Suprapubic skin (tissue), 3 donors: ENCODE measurements at regions not wholly inside any gene's neighbourhood (a gene's known extent, or its start where the extent isn't known, plus 50 kb on each side); places are given as distances from the start of the nearest gene placed in this dataset.

Source experiments
- EP300 ChIP-seq: sonication (generic); formaldehyde crosslinking; IDR thresholded peaks from one replicate; pipeline ENCODE4 v1.6.1; 2017; ENCODE audit warnings: antibody characterized with exemption
- POLR2A ChIP-seq, 2 donors: fragments of 450-650 bp; IDR thresholded peaks; one replicate each; pipeline ENCODE4 v1.6.1; 2017; ENCODE audit warnings: antibody characterized with exemption in 2 of 2, mild to moderate bottlenecking in 2 of 2, moderate library complexity in 2 of 2
- TF ChIP-seq, protein P1 (sequence below), 2 donors: fragments of 200-600 bp in 1 of 2; fragments of 450-650 bp in 1 of 2; sonication (generic) in 1 of 2; IDR thresholded peaks; one replicate each; pipeline ENCODE4 v1.5.1; 2016 to 2019; ENCODE audit warnings: antibody characterized with exemption in 2 of 2, mild to moderate bottlenecking in 1 of 2, moderate library complexity in 1 of 2

GRCh38 chr2:172366596-172367150 is 60.7 kb upstream of the ITGA6 start:
- TF ChIP-seq, protein P1, sequence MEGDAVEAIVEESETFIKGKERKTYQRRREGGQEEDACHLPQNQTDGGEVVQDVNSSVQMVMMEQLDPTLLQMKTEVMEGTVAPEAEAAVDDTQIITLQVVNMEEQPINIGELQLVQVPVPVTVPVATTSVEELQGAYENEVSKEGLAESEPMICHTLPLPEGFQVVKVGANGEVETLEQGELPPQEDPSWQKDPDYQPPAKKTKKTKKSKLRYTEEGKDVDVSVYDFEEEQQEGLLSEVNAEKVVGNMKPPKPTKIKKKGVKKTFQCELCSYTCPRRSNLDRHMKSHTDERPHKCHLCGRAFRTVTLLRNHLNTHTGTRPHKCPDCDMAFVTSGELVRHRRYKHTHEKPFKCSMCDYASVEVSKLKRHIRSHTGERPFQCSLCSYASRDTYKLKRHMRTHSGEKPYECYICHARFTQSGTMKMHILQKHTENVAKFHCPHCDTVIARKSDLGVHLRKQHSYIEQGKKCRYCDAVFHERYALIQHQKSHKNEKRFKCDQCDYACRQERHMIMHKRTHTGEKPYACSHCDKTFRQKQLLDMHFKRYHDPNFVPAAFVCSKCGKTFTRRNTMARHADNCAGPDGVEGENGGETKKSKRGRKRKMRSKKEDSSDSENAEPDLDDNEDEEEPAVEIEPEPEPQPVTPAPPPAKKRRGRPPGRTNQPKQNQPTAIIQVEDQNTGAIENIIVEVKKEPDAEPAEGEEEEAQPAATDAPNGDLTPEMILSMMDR (IDR thresholded peaks at IDR 0.05): no peak
- no peak for TF ChIP-seq POLR2A (IDR thresholded peaks at IDR 0.05)
- no peak for TF ChIP-seq EP300
